Body of pancreas (tissue), 4 donors: ENCODE measurements at regions not wholly inside any gene's neighbourhood (a gene's known extent, or its start where the extent isn't known, plus 50 kb on each side); places are given as distances from the start of the nearest gene placed in this dataset.

Experiments used
- ATAC-seq: fragments of 150-250 bp; one replicate; pipeline ENCODE4 v1.9.1; 2016
- DNase-seq, 4 donors: peaks; one replicate each; pipeline ENCODE4 v3.0.0-alpha.2; 2019
- H3K27ac ChIP-seq, 4 donors: fragments of 200-600 bp; sonication (generic); 1 replicate in 3 of 4; 2 replicates in 1 of 4; pipeline versions ENCODE4 v1.5.1 to v1.6.1; 2016 to 2019; ENCODE audit warnings: mild to moderate bottlenecking in 1 of 4, mixed read lengths in 1 of 4, moderate library complexity in 1 of 4
- H3K27me3 ChIP-seq, 2 donors: fragments of 200-600 bp; sonication (generic); one replicate each; pipeline ENCODE4 v1.6.0; 2016; ENCODE audit warnings: mild to moderate bottlenecking in 1 of 2
- H3K36me3 ChIP-seq, 2 donors: fragments of 200-600 bp; sonication (generic); replicated peaks in 1 of 2; 2 replicates each; pipeline ENCODE4 v1.5.1; 2016; ENCODE audit warnings: low read depth in 2 of 2; ENCODE audit not compliant: insufficient read depth in 1 of 2
- H3K4me1 ChIP-seq: fragments of 200-600 bp; sonication (generic); one replicate; pipeline ENCODE4 v1.6.0; 2016
- H3K4me3 ChIP-seq, 2 donors: fragments of 200-600 bp; sonication (generic); 1 replicate in 1 of 2; 2 replicates in 1 of 2; pipeline ENCODE4 v1.5.1; 2016 to 2019
- H3K9me3 ChIP-seq, 3 donors: fragments of 200-600 bp; sonication (generic); 1 replicate in 2 of 3; 2 replicates in 1 of 3; pipeline ENCODE4 v1.5.1; 2016
- CTCF ChIP-seq, 7 experiments: fragments of 450-650 bp in 4 of 7; fragments of 200-600 bp in 3 of 7; sonication (generic) in 3 of 7; IDR thresholded peaks; one replicate each; pipeline ENCODE4 v1.5.1; 2016 to 2019; ENCODE audit warnings: antibody characterized with exemption in 7 of 7
- POLR2A ChIP-seq, 3 donors: fragments of 450-650 bp; IDR thresholded peaks; one replicate each; pipeline ENCODE4 v1.6.1; 2016; ENCODE audit warnings: antibody characterized with exemption in 3 of 3, mild to moderate bottlenecking in 2 of 3
- WGBS, 2 donors: methylation state at CpG; one replicate each; pipeline ENCODE4 v1.1.5; 2017; 5-methylcytosine and 5-hydroxymethylcytosine counted together
- intact Hi-C: fragments of 100-400 bp; cut with DNase I; formaldehyde crosslinking; loops from one replicate; pipeline ENCODE4 v1.15.1; 2023

GRCh38 chr12:34600592-34601462 is 578.5 kb downstream of the ALG10 start:
- ATAC-seq: no peak
- H3K27me3 ChIP-seq: no peaks in the 10 kb centered on the region
- H3K27ac ChIP-seq: no peak overlapping the region
- no peak for DNase-seq
- no peaks in the 10 kb centered on the region for H3K36me3 ChIP-seq
- peaks cover 0 to 90% (median 0%) of the 10 kb centered on the region in 3 donors for H3K9me3 ChIP-seq
- H3K4me1 ChIP-seq: no peaks in the 10 kb centered on the region
- intact Hi-C loops: no loop called here
- TF ChIP-seq CTCF (IDR thresholded peaks at IDR 0.05): no peak
- WGBS, 2 donors: 43 to 52% methylated on average over 35 of the region's 35 CpGs
- no peak overlapping the region for H3K4me3 ChIP-seq

- TF ChIP-seq CTCF (IDR thresholded peaks at IDR 0.05) (no peak), POLR2A (IDR thresholded peaks at IDR 0.05) (no peak)
- no peak for DNase-seq
- peaks cover 0 to 89% (median 0%) of the 10 kb centered on the region in 3 donors for H3K9me3 ChIP-seq
These were observed 579.4 kb downstream of the ALG10 start for GRCh38 chr12:34601689-34602088.

GRCh38 chr12:34602213-34602940 is 580.1 kb downstream of the ALG10 start:
- H3K4me1 ChIP-seq: no peaks in the 10 kb centered on the region
- peaks cover 0 to 91% (median 3%) of the 10 kb centered on the region in 3 donors for H3K9me3 ChIP-seq
- no peak for DNase-seq
- H3K27me3 ChIP-seq: no peaks in the 10 kb centered on the region
- no peaks in the 10 kb centered on the region for H3K36me3 ChIP-seq
- 49 to 65% methylated on average over 22 of the region's 22 CpGs for WGBS, 2 donors
- no peak for ATAC-seq
- TF ChIP-seq CTCF (IDR thresholded peaks at IDR 0.05) (no peak), POLR2A (IDR thresholded peaks at IDR 0.05) (no peak)
- intact Hi-C loops: no loop called here
- H3K27ac ChIP-seq: no peak overlapping the region
- H3K4me3 ChIP-seq: no peak overlapping the region

More at GRCh38 chr12:34601689-34602088, 579.4 kb downstream of the ALG10 start:
- H3K27ac ChIP-seq: no peak overlapping the region
- ATAC-seq: no peak
- H3K36me3 ChIP-seq: no peaks in the 10 kb centered on the region
- H3K27me3 ChIP-seq: no peaks in the 10 kb centered on the region
- no peak overlapping the region for H3K4me3 ChIP-seq
- 37 to 45% methylated on average over 11 of the region's 11 CpGs for whole genome bisulfite sequencing, 2 donors
- intact Hi-C loops: no loop called here
- H3K4me1 ChIP-seq: no peaks in the 10 kb centered on the region

GRCh38 chr12:34603382-34604035 is 581.2 kb downstream of the ALG10 start:
- H3K36me3 ChIP-seq: no peaks in the 10 kb centered on the region
- no peak overlapping the region for H3K27ac ChIP-seq
- no peak for ATAC-seq
- WGBS, 2 donors: 45 to 58% methylated on average over 18 to 21 of the region's 21 CpGs
- H3K4me3 ChIP-seq: no peak overlapping the region
- H3K27me3 ChIP-seq: no peaks in the 10 kb centered on the region
- peaks cover 0 to 87% (median 4%) of the 10 kb centered on the region in 3 donors for H3K9me3 ChIP-seq
- intact Hi-C loops: no loop called here
- no peak for DNase-seq
- no peaks in the 10 kb centered on the region for H3K4me1 ChIP-seq
- TF ChIP-seq POLR2A (IDR thresholded peaks at IDR 0.05) (no peak), CTCF (IDR thresholded peaks at IDR 0.05) (no peak)
